Immature natural killer cell (primary cell): ENCODE measurements at regions not wholly inside any gene's neighbourhood (a gene's known extent, or its start where the extent isn't known, plus 50 kb on each side); places are given as distances from the start of the nearest gene placed in this dataset.

Source experiments
- DNase-seq, 3 donors: peaks; one replicate each; pipeline ENCODE4 v3.0.0; 2022; ENCODE audit warnings: mixed read lengths in 1 of 3
- H3K27ac Mint-ChIP-seq, 6 donors: one replicate each; pipeline ENCODE4 v1.8.0; 2020; ENCODE audit warnings: mixed read lengths in 6 of 6, mild to moderate bottlenecking in 5 of 6, inconsistent platforms in 4 of 6, moderate library complexity in 3 of 6
- H3K27me3 Mint-ChIP-seq, 3 donors: one replicate each; pipeline ENCODE4 v1.8.0; 2020 to 2021; ENCODE audit warnings: low read depth in 3 of 3, mild to moderate bottlenecking in 3 of 3, mixed read lengths in 3 of 3, moderate library complexity in 3 of 3, inconsistent platforms in 1 of 3
- H3K36me3 Mint-ChIP-seq, 3 donors: one replicate each; pipeline ENCODE4 v1.8.0; 2020; ENCODE audit warnings: mixed read lengths in 3 of 3, inconsistent platforms in 2 of 3, mild to moderate bottlenecking in 2 of 3
- H3K4me1 Mint-ChIP-seq, 2 donors: one replicate each; pipeline ENCODE4 v1.8.0; 2020; ENCODE audit warnings: inconsistent platforms in 2 of 2, mild to moderate bottlenecking in 2 of 2, mixed read lengths in 2 of 2, moderate library complexity in 1 of 2
- H3K4me3 Mint-ChIP-seq, 5 donors: one replicate each; pipeline ENCODE4 v1.8.0; 2020; ENCODE audit warnings: mild to moderate bottlenecking in 5 of 5, mixed read lengths in 5 of 5, inconsistent platforms in 3 of 5, moderate library complexity in 3 of 5
- H3K9me3 Mint-ChIP-seq, 6 donors: one replicate each; pipeline ENCODE4 v1.8.0; 2020; ENCODE audit warnings: mild to moderate bottlenecking in 6 of 6, mixed read lengths in 6 of 6, inconsistent platforms in 4 of 6, moderate library complexity in 3 of 6

GRCh38 chr22:48709976-48710375, 1117.7 kb downstream of the BRD1 start:
- no peak for DNase-seq
- H3K36me3 Mint-ChIP-seq, result no peaks in the 10 kb centered on the region
- peaks cover 0 to 4% (median 2%) of the 10 kb centered on the region in 3 donors for H3K27me3 Mint-ChIP-seq
- no peak overlapping the region for H3K27ac Mint-ChIP-seq
- no peak overlapping the region for H3K4me3 Mint-ChIP-seq
- no peaks in the 10 kb centered on the region for H3K9me3 Mint-ChIP-seq
- no peaks in the 10 kb centered on the region for H3K4me1 Mint-ChIP-seq

GRCh38 chr22:48709453-48709852, 1118.2 kb downstream of the BRD1 start:
- no peak for DNase-seq
- no peaks in the 10 kb centered on the region for H3K4me1 Mint-ChIP-seq
- H3K27ac Mint-ChIP-seq, result no peak overlapping the region

GRCh38 chr22:48708558-48709245, 1119.0 kb downstream of the BRD1 start:
- Mint-ChIP-seq H3K9me3 (no peaks in the 10 kb centered on the region), H3K27me3 (peaks cover 0 to 3% (median 2%) of the 10 kb centered on the region in 3 donors), H3K4me3 (no peak overlapping the region), H3K4me1 (no peaks in the 10 kb centered on the region), H3K27ac (no peak overlapping the region), H3K36me3 (no peaks in the 10 kb centered on the region)
- DNase-seq, result no peak

More at GRCh38 chr22:48709453-48709852, 1118.2 kb downstream of the BRD1 start:
- Mint-ChIP-seq H3K36me3 (no peaks in the 10 kb centered on the region), H3K27me3 (peaks cover 0 to 3% (median 2%) of the 10 kb centered on the region in 3 donors), H3K9me3 (no peaks in the 10 kb centered on the region), H3K4me3 (no peak overlapping the region)

GRCh38 chr22:48707763-48708557, 1119.7 kb downstream of the BRD1 start:
- Mint-ChIP-seq H3K9me3 (no peaks in the 10 kb centered on the region), H3K4me1 (no peaks in the 10 kb centered on the region), H3K36me3 (no peaks in the 10 kb centered on the region), H3K27ac (no peak overlapping the region), H3K4me3 (no peak overlapping the region), H3K27me3 (peaks cover 0 to 3% (median 2%) of the 10 kb centered on the region in 3 donors)
- DNase-seq, result no peak

GRCh38 chr22:48706934-48707762, 1120.5 kb downstream of the BRD1 start:
- Mint-ChIP-seq H3K9me3 (no peaks in the 10 kb centered on the region), H3K36me3 (no peaks in the 10 kb centered on the region), H3K27me3 (peaks cover 0 to 3% (median 2%) of the 10 kb centered on the region in 3 donors), H3K27ac (no peak overlapping the region), H3K4me1 (no peaks in the 10 kb centered on the region), H3K4me3 (no peak overlapping the region)
- no peak for DNase-seq

GRCh38 chr22:48705917-48706605, 1121.6 kb downstream of the BRD1 start:
- Mint-ChIP-seq H3K36me3 (no peaks in the 10 kb centered on the region), H3K27me3 (peaks cover 0 to 4% (median 3%) of the 10 kb centered on the region in 3 donors), H3K4me3 (no peak overlapping the region), H3K9me3 (no peaks in the 10 kb centered on the region), H3K4me1 (no peaks in the 10 kb centered on the region), H3K27ac (no peak overlapping the region)
- no peak for DNase-seq

GRCh38 chr22:48705159-48705916, 1122.3 kb downstream of the BRD1 start:
- Mint-ChIP-seq H3K27me3 (peaks cover 0 to 3% (median 1%) of the 10 kb centered on the region in 3 donors), H3K27ac (no peak overlapping the region), H3K4me3 (no peak overlapping the region), H3K9me3 (no peaks in the 10 kb centered on the region), H3K4me1 (no peaks in the 10 kb centered on the region), H3K36me3 (no peaks in the 10 kb centered on the region)
- DNase-seq, result no peak

- no peaks in the 10 kb centered on the region for H3K4me1 Mint-ChIP-seq
- H3K27ac Mint-ChIP-seq, result no peak overlapping the region
- peaks cover 0 to 3% (median 1%) of the 10 kb centered on the region in 3 donors for H3K27me3 Mint-ChIP-seq
- DNase-seq, result no peak
- H3K9me3 Mint-ChIP-seq, result no peaks in the 10 kb centered on the region
- no peaks in the 10 kb centered on the region for H3K36me3 Mint-ChIP-seq
- no peak overlapping the region for H3K4me3 Mint-ChIP-seq
These were observed 1123.3 kb downstream of the BRD1 start for GRCh38 chr22:48704335-48704734.

GRCh38 chr22:48703265-48703941, 1124.3 kb downstream of the BRD1 start:
- H3K36me3 Mint-ChIP-seq, result no peaks in the 10 kb centered on the region
- H3K27ac Mint-ChIP-seq, result no peak overlapping the region
- no peak for DNase-seq
- H3K4me1 Mint-ChIP-seq, result no peaks in the 10 kb centered on the region
- H3K9me3 Mint-ChIP-seq, result no peaks in the 10 kb centered on the region
- H3K4me3 Mint-ChIP-seq, result no peak overlapping the region
- peaks cover 0 to 3% (median 1%) of the 10 kb centered on the region in 3 donors for H3K27me3 Mint-ChIP-seq

GRCh38 chr22:48702573-48703264, 1125.0 kb downstream of the BRD1 start:
- no peak for DNase-seq
- Mint-ChIP-seq H3K9me3 (no peaks in the 10 kb centered on the region), H3K4me1 (no peaks in the 10 kb centered on the region), H3K27ac (no peak overlapping the region), H3K27me3 (peaks cover 0 to 3% (median 1%) of the 10 kb centered on the region in 3 donors), H3K36me3 (no peaks in the 10 kb centered on the region), H3K4me3 (no peak overlapping the region)

- no peaks in the 10 kb centered on the region for H3K9me3 Mint-ChIP-seq
- H3K36me3 Mint-ChIP-seq, result no peaks in the 10 kb centered on the region
- H3K4me3 Mint-ChIP-seq, result no peak overlapping the region
- peaks cover 0 to 3% (median 1%) of the 10 kb centered on the region in 3 donors for H3K27me3 Mint-ChIP-seq
- H3K27ac Mint-ChIP-seq, result no peak overlapping the region
- DNase-seq, result no peak
- no peaks in the 10 kb centered on the region for H3K4me1 Mint-ChIP-seq
These were observed 1126.2 kb downstream of the BRD1 start for GRCh38 chr22:48701296-48702030.
